Liver (tissue), 3 donors: ENCODE measurements at regions not wholly inside any gene's neighbourhood (a gene's known extent, or its start where the extent isn't known, plus 50 kb on each side); places are given as distances from the start of the nearest gene placed in this dataset.

ENCODE experiments used
- CTCF ChIP-seq: fragments of 150-350 bp; IDR thresholded peaks from 2 replicates; pipeline ENCODE4 v1.5.1; 2017; ENCODE audit warnings: improper control_type of control experiment, low read depth, low read length; ENCODE audit not compliant: missing input control
- EGR1 ChIP-seq, 2 donors: IDR thresholded peaks; 2 replicates each; pipeline ENCODE4 v1.6.1; 2016 to 2018; ENCODE audit warnings: antibody characterized with exemption in 2 of 2, low read depth in 2 of 2
- GABPA ChIP-seq, 2 donors: IDR thresholded peaks in 1 of 2; conservative IDR thresholded peaks in 1 of 2; 2 replicates each; pipeline ENCODE4 v1.6.1; 2016; ENCODE audit warnings: antibody characterized with exemption in 2 of 2, mild to moderate bottlenecking in 1 of 2, moderate library complexity in 1 of 2
- MAX ChIP-seq: IDR thresholded peaks from 2 replicates; pipeline ENCODE4 v1.6.1; 2016; ENCODE audit warnings: antibody characterized with exemption
- RAD21 ChIP-seq, 2 donors: IDR thresholded peaks; 2 replicates each; pipeline ENCODE4 v1.6.1; 2016; ENCODE audit warnings: antibody characterized with exemption in 2 of 2, mild to moderate bottlenecking in 2 of 2
- YY1 ChIP-seq: IDR thresholded peaks from 2 replicates; pipeline ENCODE4 v1.6.1; 2016; ENCODE audit warnings: antibody characterized with exemption, mild to moderate bottlenecking
- TF ChIP-seq, protein P1 (sequence below): IDR thresholded peaks from 2 replicates; pipeline ENCODE4 v1.6.1; 2016; ENCODE audit warnings: antibody characterized with exemption, mild to moderate bottlenecking
- TF ChIP-seq, protein P2 (sequence below): IDR thresholded peaks from 2 replicates; pipeline ENCODE4 v1.6.1; 2016; ENCODE audit warnings: antibody characterized with exemption
- donor health status: healthy.
- donor health status: healthy.

GRCh38 chr9:80945436-80945835 lies 743.9 kb downstream of the TLE1 start:
- TF ChIP-seq CTCF (no peak), RAD21 (IDR thresholded peaks at IDR 0.05) (no peak), EGR1 (IDR thresholded peaks at IDR 0.05; ENCODE audit: low read depth in 2 of 2) (no peak), YY1 (no peak), GABPA (IDR thresholded peaks at IDR 0.05 in 1 of 2, conservative IDR thresholded peaks at IDR 0.05 in 1 of 2) (no peak), MAX (no peak)
- TF ChIP-seq, protein P1, sequence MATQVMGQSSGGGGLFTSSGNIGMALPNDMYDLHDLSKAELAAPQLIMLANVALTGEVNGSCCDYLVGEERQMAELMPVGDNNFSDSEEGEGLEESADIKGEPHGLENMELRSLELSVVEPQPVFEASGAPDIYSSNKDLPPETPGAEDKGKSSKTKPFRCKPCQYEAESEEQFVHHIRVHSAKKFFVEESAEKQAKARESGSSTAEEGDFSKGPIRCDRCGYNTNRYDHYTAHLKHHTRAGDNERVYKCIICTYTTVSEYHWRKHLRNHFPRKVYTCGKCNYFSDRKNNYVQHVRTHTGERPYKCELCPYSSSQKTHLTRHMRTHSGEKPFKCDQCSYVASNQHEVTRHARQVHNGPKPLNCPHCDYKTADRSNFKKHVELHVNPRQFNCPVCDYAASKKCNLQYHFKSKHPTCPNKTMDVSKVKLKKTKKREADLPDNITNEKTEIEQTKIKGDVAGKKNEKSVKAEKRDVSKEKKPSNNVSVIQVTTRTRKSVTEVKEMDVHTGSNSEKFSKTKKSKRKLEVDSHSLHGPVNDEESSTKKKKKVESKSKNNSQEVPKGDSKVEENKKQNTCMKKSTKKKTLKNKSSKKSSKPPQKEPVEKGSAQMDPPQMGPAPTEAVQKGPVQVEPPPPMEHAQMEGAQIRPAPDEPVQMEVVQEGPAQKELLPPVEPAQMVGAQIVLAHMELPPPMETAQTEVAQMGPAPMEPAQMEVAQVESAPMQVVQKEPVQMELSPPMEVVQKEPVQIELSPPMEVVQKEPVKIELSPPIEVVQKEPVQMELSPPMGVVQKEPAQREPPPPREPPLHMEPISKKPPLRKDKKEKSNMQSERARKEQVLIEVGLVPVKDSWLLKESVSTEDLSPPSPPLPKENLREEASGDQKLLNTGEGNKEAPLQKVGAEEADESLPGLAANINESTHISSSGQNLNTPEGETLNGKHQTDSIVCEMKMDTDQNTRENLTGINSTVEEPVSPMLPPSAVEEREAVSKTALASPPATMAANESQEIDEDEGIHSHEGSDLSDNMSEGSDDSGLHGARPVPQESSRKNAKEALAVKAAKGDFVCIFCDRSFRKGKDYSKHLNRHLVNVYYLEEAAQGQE = no peak
- TF ChIP-seq, protein P2, sequence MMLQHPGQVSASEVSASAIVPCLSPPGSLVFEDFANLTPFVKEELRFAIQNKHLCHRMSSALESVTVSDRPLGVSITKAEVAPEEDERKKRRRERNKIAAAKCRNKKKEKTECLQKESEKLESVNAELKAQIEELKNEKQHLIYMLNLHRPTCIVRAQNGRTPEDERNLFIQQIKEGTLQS = no peak
